Activated CD8-positive, alpha-beta memory T cell treated with anti-CD3 and anti-CD28 coated beads for 1 hour (primary cell): ENCODE measurements at regions not wholly inside any gene's neighbourhood (a gene's known extent, or its start where the extent isn't known, plus 50 kb on each side); places are given as distances from the start of the nearest gene placed in this dataset.

Experiments
- DNase-seq, 2 donors: peaks; one replicate each; pipeline ENCODE4 v3.0.0-alpha.2; 2020; ENCODE audit warnings: low read depth in 1 of 2; ENCODE audit errors: extremely low read depth in 1 of 2

DNA sequence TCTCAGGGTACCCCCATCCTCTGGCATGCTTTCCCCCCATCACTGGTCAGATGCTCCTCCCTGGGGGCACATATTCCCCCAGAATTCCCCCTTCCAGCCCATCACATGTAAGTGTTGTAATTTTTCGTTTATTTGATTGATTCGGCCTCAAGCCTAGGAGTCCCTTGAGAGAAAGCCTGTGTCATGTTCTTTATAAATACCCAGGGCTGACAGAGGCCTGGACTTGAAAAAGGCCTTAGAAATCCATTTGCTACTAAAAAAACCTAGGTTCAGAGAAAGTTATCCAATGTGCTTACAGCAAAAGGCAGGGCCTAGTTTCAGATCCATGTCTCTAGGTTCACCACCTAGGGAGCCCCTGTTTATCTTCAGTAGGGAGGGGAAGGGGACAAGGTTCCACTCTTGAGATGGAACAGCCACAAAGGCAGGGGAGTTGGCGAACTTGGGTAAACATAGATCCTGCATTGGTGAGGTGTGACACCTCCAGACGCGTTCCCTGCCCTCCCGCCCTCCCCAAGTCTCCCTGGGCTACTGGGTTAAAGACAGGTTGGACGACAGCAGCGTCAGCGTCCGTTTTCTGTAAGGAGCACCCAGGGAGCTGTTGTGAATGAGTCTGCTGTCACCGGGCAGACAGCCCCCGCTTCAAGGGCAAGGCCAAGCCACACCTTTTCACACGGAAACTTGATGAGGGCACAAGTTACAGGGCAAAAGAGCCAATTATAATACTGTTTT lies 147.8 kb downstream of the EN1 start:
- DNase-seq: no peak

DNA sequence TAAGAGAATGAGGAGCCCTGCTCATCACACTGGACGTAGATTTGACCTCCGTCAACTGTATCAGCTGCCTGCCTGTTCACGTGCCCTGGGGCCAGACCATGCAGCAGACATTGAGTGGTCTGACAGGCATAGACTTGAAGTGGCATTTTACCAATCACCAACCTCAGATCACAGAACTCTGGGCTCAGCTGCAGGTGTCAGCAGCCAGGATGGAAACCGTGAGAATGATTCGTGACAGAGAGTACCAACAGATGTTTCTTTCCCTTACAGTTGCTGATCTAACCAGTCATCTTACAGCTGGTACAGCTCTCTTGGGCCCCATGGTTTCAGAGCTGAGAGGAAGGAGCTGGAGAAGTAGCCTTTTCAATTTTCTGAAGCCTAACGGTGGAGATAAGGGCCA lies 148.9 kb downstream of the EN1 start:
- no peak for DNase-seq

DNA sequence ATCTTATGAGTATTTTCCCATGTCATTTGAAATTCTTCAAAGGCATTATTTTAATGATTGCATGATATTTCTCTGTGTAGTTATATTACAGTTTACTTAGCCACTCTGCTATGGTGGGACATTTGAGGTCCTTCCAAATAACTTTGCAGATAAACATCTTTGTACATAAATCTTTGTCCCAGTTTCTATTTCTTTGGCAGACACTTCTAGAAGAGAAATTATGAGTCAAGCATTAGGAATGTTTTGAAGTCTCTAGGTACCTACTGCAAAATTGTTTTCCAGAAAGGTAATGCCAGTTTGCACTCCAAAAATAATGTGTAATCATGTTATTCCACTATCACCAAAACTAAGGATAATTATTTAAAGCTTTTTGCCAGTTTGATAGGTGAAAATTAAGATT lies 149.7 kb downstream of the EN1 start:
- DNase-seq: no peak

DNA sequence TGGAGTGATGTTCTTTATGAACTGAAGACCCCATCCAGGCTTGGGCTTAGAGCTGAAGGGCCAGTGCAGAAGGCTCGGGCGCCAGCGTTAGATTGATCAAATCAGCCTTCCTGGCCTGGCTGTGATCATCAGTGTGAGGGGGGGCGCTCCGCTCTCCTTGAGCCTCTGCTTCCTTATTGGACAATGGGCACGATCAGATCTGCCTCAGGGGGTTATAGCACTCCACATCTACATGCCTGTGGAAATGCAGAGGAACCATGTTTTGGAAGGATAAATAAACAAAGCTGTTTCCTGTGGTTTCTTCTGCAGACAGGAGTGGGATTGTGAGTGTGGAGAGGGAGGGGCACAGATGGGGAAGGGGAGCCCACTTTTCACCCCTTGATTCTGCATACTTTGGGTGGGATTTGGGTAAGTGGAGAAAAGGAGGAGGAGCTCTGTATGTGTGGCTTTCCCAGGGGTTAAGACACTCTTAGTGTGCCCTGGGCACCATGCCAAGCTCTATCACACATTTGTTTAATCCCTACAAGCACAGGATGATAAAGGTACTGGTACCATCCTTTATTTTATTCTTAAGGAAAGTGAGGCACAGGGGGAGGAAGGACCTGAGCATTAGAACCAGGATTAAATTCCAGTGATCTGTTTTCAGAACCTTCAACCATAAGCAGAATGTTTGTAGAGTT lies 150.5 kb downstream of the EN1 start:
- DNase-seq: no peak

DNA sequence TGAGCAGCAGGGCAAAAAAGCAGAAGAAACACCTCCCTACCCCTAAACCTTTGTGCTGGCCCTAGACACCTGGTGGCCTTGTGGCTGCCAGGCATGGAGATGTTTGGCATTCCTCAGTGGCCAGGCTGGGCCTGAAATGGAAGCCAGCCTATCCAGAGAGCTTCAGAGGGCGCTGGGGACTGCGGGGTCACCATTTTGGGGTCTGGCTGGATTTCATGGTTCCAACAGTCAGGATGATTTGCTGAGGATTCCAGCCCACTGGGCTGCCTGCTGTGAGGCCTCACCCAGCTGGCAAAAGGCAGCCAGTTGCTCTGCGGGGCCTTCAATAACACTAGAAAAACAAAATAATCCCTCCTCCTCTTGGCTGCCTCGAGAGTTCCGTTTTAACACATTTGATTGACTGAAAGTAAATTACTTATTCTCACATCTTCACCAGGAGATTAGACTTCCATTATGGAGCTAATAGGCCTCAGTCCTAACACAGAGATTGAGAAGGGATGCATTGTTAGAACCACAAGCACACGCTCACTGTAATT lies 154.1 kb downstream of the EN1 start:
- DNase-seq: no peak

DNA sequence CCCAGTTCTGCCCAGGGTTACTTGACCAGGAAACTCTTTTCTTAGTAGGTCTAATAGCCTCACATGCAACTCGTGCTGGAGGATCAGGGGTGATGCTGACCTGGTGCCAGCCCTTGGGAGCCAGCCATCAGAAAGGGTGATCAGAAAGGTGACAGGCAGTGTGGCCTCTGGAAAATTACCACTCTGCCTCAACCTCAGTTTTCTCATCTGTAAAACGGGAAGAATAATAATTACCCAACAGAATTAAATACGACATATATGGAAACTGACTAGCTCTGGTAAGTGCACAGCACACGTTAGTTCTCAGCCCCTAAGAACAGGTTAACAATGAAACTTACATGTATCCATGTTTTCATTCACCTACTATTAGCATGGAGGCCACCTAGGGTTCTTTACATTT lies 157.6 kb downstream of the EN1 start:
- no peak for DNase-seq

DNA sequence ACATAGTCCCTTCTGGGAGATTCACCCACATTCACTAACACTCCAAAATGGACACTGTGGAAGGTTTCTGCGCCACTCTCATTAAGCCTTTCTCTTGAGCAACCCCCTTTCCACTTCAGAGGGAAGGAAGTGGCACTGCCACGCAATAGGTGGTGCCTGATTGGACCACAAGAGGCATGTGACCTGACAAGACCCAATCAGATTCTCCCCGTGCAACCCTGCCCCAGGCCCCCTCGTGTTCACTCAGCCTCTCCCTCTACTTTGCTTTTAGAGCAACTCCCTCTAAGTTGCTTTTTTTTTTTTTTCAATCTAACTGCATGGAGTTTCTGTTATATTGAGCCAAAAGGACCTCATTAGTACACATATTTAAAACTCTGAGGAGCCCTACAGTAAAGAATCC lies 158.0 kb downstream of the EN1 start:
- no peak for DNase-seq

DNA sequence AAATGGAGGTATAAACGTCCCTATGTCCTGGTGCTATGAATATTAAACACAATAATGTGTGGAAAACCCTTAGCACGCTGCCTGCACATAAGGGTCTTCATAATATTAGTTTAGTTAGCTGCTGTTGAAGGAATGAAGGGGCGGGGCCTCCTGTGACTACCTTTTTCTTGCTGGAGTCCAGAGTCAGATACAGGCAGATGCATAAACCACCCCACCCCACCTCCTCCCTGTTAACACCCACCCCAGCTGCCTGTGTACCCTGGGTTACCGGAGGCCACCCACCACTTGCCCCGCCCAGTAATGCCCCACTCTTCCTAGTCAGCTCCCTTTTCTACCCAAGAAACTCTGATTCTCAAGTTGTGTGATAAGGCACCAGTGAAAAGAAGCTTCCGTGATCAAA lies 158.4 kb downstream of the EN1 start:
- no peak for DNase-seq

DNA sequence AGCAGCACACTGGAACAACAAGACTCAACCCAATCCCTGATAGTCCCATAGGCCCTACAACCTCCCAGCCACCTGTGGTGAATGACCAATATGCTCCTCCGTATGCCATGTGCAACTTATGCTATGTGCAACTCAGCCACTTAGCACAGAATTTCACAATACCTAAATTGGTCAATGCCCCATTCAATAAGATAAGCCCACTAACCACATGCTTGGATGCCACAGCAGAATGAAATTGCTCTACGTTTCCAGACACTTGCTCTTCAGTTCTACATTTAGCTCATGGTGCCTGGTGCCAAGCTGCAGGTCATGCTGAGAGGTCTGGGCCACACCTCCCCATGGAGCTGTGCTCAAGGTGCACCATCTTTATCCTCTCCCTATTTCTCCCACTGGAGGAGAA lies 159.8 kb downstream of the EN1 start:
- no peak for DNase-seq

DNA sequence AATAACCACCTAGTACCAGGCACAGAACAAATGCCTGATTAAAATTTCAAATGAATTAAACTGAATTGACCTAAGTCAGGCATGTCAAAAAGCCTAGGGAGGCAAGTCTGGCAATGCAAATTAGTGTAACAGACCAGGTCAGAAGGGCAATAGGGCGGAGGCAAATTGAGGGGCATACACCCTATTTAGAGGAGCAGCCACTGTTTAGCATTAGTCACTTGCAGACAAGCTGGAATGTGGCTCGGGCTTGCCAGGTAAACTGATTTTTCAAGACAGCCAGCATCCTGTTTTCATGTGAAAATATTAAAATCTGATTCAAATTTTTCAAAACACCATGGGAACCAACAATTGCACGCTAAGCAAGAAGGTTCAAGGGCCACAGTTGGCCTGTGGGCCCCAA lies 160.3 kb downstream of the EN1 start:
- no peak for DNase-seq

DNA sequence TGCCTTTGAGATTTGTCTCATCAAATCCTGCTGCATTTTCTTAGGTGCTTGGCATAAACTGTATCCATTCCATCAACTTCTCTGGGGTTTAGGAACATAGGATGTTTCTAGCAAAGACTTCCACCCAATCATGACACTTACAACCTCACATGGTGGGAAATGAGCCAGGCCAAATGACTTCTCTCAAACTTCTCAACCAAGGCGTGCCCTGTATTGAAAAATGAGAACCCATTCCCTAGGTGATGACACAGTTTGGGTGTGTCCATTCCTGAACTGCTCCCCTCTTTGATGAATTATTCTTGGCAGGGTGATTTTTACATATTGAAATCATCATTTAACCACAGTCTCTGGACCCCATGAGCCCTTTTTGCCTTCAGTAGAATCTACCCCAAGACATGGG lies 161.1 kb downstream of the EN1 start:
- no peak for DNase-seq

DNA sequence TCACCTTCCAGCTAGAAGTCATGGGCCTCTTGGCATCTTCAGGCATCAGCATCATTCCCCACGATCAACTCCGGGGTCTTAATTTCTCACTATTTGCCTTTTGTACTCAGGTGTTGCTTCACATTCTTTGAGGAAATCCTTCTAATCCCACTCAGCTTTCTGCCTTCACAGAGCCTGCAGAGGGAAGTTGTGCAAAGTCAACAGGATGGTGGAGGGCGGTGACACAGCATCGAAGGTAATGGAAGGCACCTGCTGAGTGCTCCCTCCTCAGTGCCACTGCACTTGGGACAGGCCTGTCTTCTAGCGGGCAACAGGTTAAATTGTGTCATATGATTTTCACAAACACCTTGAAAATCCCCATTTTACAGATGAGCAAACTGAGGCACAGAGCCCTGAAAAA lies 164.0 kb downstream of the EN1 start:
- no peak for DNase-seq

DNA sequence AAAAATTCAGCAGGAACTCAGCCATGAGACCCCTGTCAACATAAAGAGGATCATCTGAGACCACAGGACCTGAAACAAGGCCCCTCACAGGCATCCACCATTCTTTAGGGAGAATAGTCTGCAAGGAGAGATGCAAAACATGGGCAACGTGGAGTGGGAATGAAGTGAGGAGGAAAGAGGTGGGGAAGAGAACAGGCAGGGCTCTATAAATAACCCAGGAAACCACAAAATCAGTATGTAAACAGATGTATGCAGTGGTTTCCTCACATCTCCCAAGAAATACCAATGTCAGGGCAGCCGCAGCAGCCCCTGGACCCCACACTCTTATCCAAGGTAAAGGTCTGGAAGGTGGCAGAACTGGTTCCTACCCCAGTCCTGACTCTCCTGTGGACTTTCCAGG lies 168.5 kb downstream of the EN1 start:
- DNase-seq: no peak

DNA sequence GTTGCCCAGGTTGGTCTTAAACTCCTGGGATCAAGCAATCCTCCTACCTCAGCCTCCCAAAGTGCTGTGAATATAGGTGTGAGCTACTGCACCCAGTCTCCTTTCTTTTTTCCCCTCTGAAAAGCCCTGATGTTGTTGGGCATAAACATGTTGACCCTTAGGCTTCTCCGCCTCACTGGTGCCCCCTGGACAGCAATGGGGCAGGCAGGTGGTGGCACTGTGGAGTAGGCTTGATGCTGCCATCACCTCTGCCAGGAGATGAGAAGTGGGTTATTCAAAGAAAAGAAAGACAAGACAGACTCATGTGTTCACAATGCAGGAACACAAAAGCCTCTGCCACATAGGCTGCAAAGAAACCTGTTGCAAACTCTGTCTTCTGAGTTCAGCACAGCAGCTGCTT lies 169.9 kb downstream of the EN1 start:
- DNase-seq: no peak

DNA sequence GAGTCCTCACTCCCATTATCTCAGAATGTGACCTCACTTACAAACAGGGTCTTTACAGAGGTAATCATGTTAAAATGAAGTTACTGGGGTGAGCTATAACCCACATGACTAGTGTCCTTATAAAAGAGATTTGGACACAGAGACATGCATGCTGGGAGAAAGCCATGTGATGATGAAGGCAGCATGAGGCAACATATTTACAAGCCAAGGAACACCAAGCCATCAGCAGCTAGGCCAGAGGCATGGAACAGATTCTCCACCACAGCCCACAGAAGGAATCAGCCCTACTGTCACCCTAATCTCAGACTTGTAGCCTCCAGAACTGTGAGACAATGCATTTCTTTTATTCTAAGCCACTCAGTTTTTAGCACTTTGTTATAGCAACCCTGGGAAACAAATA lies 171.9 kb downstream of the EN1 start:
- no peak for DNase-seq

DNA sequence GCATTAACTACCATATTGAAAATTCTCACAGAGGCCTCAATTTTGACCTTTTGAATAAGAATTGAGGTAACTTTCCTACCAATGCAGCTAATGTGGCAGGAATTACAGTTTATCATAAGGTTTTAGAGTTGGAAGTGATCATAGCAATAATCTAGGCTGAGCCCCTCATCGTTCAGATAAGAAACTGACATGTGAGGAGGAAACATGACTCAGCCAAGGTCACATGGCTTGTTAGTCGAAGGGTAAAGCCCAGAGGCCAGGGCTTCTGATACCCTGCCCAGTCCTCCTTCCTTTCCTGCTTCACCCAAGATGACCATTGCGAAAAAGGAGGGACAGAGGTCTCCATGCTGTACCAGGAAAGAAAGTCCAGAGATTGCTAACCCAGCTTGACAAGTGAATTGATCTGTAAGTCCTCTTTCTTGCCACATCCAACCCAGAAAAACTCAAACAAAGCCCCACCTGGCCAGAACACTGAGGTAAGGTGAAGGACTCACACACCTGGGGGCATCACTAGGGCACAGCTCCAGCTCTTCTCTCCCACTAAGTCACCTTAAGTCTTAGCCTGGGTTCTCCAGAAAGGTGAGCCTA lies 174.8 kb downstream of the EN1 start:
- no peak for DNase-seq

DNA sequence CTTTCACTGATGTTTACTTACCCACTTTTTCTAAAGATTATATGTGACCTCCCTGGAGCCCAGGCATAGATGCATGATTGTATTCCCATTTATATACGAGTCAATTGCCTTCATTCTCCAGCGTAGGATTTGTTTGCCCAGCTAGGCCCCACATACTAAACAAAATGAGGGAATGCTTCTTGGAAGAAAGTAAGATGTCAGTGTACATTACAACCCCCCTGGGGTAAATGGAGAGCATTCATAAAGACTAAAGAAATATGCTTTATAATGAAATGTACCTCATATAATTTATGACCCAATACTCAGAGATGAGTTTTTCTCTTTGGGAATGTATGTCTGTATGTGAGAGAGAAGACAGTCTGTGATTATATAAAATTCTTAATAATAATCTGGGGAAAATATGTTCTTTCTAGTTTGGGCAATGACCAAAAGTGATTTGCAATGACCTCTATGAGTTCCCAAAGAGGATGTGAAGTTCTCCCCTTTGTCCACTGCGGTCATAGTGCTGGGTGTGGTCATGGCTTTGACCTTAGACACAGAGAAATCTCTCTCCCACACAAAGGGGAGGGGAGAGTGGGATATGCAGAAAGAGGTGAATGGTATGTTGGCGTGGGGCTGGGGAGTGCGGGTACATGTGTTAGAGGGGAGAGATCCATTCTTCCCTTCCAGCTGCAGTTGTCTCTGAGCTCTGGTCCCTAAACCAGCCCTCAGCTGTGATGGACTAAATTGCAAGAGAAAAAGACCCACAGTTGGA lies 175.6 kb downstream of the EN1 start:
- DNase-seq: no peak

DNA sequence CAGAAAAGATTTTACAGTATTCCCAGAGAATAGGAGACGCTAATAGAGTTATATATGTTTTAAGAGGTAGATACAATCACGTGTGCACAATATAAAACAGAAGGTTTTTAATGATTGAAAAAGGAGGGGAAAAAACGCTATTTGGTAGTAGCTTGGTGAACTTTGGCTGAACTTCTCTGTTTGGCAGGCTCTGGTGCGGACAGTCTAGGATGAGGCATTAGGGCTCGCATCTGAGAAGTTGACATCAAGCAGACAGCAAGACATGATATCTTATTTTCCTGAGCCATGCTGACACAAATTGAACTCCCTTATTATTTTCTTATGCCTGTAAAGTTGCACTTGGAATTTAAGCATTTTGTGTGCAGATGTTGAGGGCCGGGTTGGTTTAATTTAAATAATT lies 176.6 kb downstream of the EN1 start:
- DNase-seq: no peak

DNA sequence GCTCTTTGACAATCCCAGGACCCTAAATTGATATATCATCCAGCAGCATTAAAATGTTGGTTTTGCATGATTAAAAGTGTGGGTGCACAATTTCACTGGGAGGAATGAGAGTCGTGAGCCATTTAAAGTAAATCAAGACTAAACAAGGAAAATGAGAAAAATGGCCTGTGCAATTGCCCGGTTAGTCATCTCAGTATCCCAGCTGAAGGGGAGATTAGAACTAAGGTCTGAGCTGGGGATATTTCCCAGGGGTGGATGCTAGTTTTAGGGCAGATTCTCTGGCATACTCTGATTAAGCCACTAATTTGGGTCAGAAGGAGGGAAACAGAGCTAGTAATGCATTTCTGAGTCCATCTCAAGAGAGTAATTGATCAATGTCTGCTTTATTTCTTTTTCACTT lies 177.2 kb downstream of the EN1 start:
- DNase-seq: no peak

DNA sequence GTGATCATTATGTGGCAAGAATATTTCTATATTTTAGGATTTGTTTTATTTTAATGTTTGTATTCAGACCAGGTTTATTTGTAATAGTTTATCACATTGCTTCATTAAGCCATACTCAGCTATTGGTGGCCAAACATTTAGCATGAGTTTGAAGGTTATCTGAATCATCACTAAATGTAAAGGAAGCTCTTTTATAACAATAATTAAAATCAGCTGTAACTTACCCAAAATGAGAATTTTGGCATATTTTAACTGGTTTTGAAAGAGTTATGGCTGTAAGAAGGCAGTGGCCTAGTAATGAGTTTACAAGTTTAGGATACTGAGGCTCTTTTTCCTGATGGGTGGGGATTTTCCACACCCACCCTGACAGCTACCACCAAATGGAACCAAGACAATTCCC lies 177.8 kb downstream of the EN1 start:
- no peak for DNase-seq
